GM23248 (cell line): ENCODE measurements at regions not wholly inside any gene's neighbourhood (a gene's known extent, or its start where the extent isn't known, plus 50 kb on each side); places are given as distances from the start of the nearest gene placed in this dataset.

ENCODE experiments used
- DNase-seq: peaks from one replicate; pipeline ENCODE4 v3.0.0-alpha.2; 2015
- H2AFZ ChIP-seq: fragments of 200-600 bp; sonication (generic); 2 replicates; pipeline ENCODE4 v1.6.1; 2016; ENCODE audit warnings: antibody characterized with exemption
- H3F3A ChIP-seq: fragments of 200-600 bp; sonication (generic); 2 replicates; pipeline ENCODE4 v1.6.1; 2016; ENCODE audit warnings: mild to moderate bottlenecking, antibody characterized with exemption, mixed run types; ENCODE audit not compliant: insufficient read depth
- H3K27ac ChIP-seq: fragments of 200-600 bp; sonication (generic); 2 replicates; pipeline ENCODE4 v1.5.1; 2016; ENCODE audit warnings: mild to moderate bottlenecking
- H3K27me3 ChIP-seq: fragments of 200-600 bp; sonication (generic); replicated peaks from 2 replicates; pipeline ENCODE4 v1.6.1; 2016; ENCODE audit warnings: mild to moderate bottlenecking; ENCODE audit not compliant: insufficient read depth
- H3K36me3 ChIP-seq: fragments of 200-600 bp; sonication (generic); 2 replicates; pipeline ENCODE4 v1.6.1; 2016; ENCODE audit warnings: low read depth, mild to moderate bottlenecking
- H3K4me1 ChIP-seq: fragments of 200-600 bp; sonication (generic); 2 replicates; pipeline ENCODE4 v1.6.1; 2016; ENCODE audit warnings: mild to moderate bottlenecking; ENCODE audit not compliant: insufficient read depth
- H3K4me2 ChIP-seq: fragments of 200-600 bp; sonication (generic); one replicate; pipeline ENCODE4 v1.6.1; 2016; ENCODE audit warnings: mild to moderate bottlenecking; ENCODE audit not compliant: unreplicated experiment
- H3K4me3 ChIP-seq: fragments of 200-600 bp; sonication (generic); 2 replicates; pipeline ENCODE4 v1.5.1; 2016; ENCODE audit warnings: mild to moderate bottlenecking
- H3K79me2 ChIP-seq: fragments of 200-600 bp; sonication (generic); 2 replicates; pipeline ENCODE4 v1.6.1; 2016; ENCODE audit warnings: mild to moderate bottlenecking; ENCODE audit not compliant: insufficient read depth
- H3K9ac ChIP-seq: fragments of 200-600 bp; sonication (generic); 2 replicates; pipeline ENCODE4 v1.6.1; 2016; ENCODE audit warnings: mild to moderate bottlenecking
- H3K9me2 ChIP-seq: fragments of 200-600 bp; sonication (generic); 2 replicates; pipeline ENCODE4 v1.6.1; 2016; ENCODE audit warnings: mixed run types, mild to moderate bottlenecking, moderate library complexity; ENCODE audit not compliant: insufficient read depth
- H3K9me3 ChIP-seq: fragments of 200-600 bp; sonication (generic); one replicate; pipeline ENCODE4 v1.6.1; 2017; ENCODE audit warnings: low read depth
- H4K20me1 ChIP-seq: fragments of 200-600 bp; sonication (generic); 2 replicates; pipeline ENCODE4 v1.6.0; 2016; ENCODE audit not compliant: insufficient read depth
- EZH2 ChIP-seq: fragments of 200-600 bp; sonication (generic); IDR thresholded peaks from 2 replicates; pipeline ENCODE4 v1.6.1; 2018; ENCODE audit warnings: antibody characterized with exemption, mild to moderate bottlenecking; ENCODE audit not compliant: insufficient read depth, poor library complexity, severe bottlenecking
- EZH2phosphoT487 ChIP-seq: fragments of 200-600 bp; sonication (generic); IDR thresholded peaks from 2 replicates; pipeline ENCODE4 v1.6.1; 2018; ENCODE audit warnings: antibody characterized with exemption, moderate library complexity, mild to moderate bottlenecking, low read depth; ENCODE audit not compliant: insufficient read depth
- WGBS, 2 experiments: methylation state at CpG; one replicate each; pipeline ENCODE4 v1.1.6; 2015 to 2017; ENCODE audit warnings: low lambda C conversion rate in 2 of 2, low coverage in 1 of 2; ENCODE audit errors: missing lambda C conversion rate in 2 of 2; 5-methylcytosine and 5-hydroxymethylcytosine counted together
- in situ Hi-C: fragments of 300-500 bp; cut with MboI; formaldehyde crosslinking; loops from 2 replicates; pipeline ENCODE4 v1.15.0; 2020

DNA sequence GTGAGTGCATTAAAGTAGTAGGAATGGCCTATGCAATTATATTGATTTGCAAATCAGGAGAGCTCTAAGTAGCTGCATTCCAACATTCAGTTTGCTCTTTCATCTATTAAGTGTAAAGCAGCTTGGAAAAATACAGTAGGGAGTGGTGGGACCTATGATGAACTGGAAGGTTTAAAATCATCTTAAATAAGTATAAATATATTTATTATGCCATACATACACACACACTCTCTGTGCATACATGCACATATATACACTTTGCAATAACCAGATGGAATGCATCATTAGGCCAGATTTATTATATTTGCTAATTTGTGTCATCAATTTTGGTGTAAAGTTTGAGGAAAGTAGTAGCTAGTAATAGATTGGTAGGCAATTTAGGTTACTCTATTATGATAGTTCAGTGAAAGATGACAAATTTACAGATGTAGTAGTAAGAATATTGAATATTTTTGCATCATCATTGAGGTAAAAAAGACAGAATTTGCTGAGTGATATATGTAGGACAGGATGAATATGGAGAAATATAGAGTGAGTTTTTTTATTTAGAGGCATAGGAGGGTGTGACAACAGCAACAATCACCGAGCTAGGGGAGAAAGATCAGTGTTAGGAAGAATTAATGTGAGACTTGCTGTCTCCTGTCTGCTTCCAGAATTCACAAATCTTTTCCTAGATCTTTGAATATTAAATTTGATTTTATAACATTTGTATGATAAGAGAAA lies 961.0 kb upstream of the CDH2 start:
- no peaks in the 10 kb centered on the region for H3F3A ChIP-seq
- in situ Hi-C loops: no loop called here
- H3K27me3 ChIP-seq: no peaks in the 10 kb centered on the region
- no peaks in the 10 kb centered on the region for H3K4me1 ChIP-seq
- H3K9me3 ChIP-seq: no peaks in the 10 kb centered on the region
- no peak overlapping the region for H3K4me2 ChIP-seq
- H3K4me3 ChIP-seq: no peak overlapping the region
- no peak for TF ChIP-seq EZH2
- TF ChIP-seq EZH2phosphoT487: no peak
- no peak for DNase-seq
- H3K9me2 ChIP-seq: no peaks in the 10 kb centered on the region; the same call in 1 of the 2 replicates
- no peak overlapping the region for H3K9ac ChIP-seq
- no peak overlapping the region for H3K27ac ChIP-seq
- no peaks in the 10 kb centered on the region for H4K20me1 ChIP-seq
- H3K36me3 ChIP-seq: no peaks in the 10 kb centered on the region
- H2AFZ ChIP-seq: no peak overlapping the region
- H3K79me2 ChIP-seq: no peaks in the 10 kb centered on the region
- 64 to 66% methylated on average over 1 of the region's 1 CpG for WGBS, 2 experiments

- no peak for TF ChIP-seq EZH2phosphoT487
- no peak for TF ChIP-seq EZH2
- H3K9me2 ChIP-seq: no peaks in the 10 kb centered on the region
- no peak overlapping the region for H3K27ac ChIP-seq
- no peak overlapping the region for H3K4me2 ChIP-seq
- no peak overlapping the region for H3K4me3 ChIP-seq
- H2AFZ ChIP-seq: peak overlapping the region; percentile 57
- H3K9ac ChIP-seq: no peak overlapping the region
- H3K36me3 ChIP-seq: no peaks in the 10 kb centered on the region
- H3K9me3 ChIP-seq: no peaks in the 10 kb centered on the region
- no peaks in the 10 kb centered on the region for H3F3A ChIP-seq
- DNase-seq: peak; percentile 3
- 92 to 93% methylated on average over 1 of the region's 1 CpG for WGBS, 2 experiments
- no peaks in the 10 kb centered on the region for H4K20me1 ChIP-seq
- in situ Hi-C loops: no loop called here
- no peaks in the 10 kb centered on the region for H3K79me2 ChIP-seq
- H3K4me1 ChIP-seq: no peaks in the 10 kb centered on the region
- H3K27me3 ChIP-seq: no peaks in the 10 kb centered on the region
Measured at GRCh38 chr18:29123706-29124530, 947.0 kb upstream of the CDH2 start.

- Histone ChIP-seq H2AFZ (peak overlapping the region; percentile 27; the same call in 1 of the 2 replicates), H4K20me1 (no peaks in the 10 kb centered on the region), H3K27me3 (no peaks in the 10 kb centered on the region), H3K9me3 (no peaks in the 10 kb centered on the region), H3F3A (no peaks in the 10 kb centered on the region), H3K36me3 (no peaks in the 10 kb centered on the region), H3K4me3 (no peak overlapping the region), H3K79me2 (no peaks in the 10 kb centered on the region), H3K27ac (no peak overlapping the region), H3K9ac (no peak overlapping the region), H3K4me1 (no peaks in the 10 kb centered on the region), H3K4me2 (no peak overlapping the region), H3K9me2 (no peaks in the 10 kb centered on the region)
- 79 to 83% methylated on average over 6 of the region's 6 CpGs for WGBS, 2 experiments
- DNase-seq: no peak
- in situ Hi-C loops: no loop called here
- TF ChIP-seq EZH2phosphoT487 (no peak), EZH2 (no peak)
Measured at GRCh38 chr18:29104671-29105070, 927.7 kb upstream of the CDH2 start.

- Histone ChIP-seq H3K27me3 (no peaks in the 10 kb centered on the region), H3K9ac (no peak overlapping the region), H2AFZ (peak overlapping the region; percentile 26; the same call in 1 of the 2 replicates), H3K79me2 (no peaks in the 10 kb centered on the region), H3K9me3 (no peaks in the 10 kb centered on the region), H3F3A (no peaks in the 10 kb centered on the region), H3K36me3 (no peaks in the 10 kb centered on the region), H4K20me1 (no peaks in the 10 kb centered on the region), H3K9me2 (no peaks in the 10 kb centered on the region), H3K27ac (no peak overlapping the region), H3K4me1 (no peaks in the 10 kb centered on the region), H3K4me2 (no peak overlapping the region), H3K4me3 (no peak overlapping the region)
- TF ChIP-seq EZH2phosphoT487 (no peak), EZH2 (no peak)
- in situ Hi-C loops: no loop called here
- DNase-seq: no peak
- 29 to 31% methylated on average over 1 of the region's 1 CpG for WGBS, 2 experiments
Measured at GRCh38 chr18:29104227-29104626, 927.3 kb upstream of the CDH2 start.
